GM18951 (cell line): ENCODE measurements at regions not wholly inside any gene's neighbourhood (a gene's known extent, or its start where the extent isn't known, plus 50 kb on each side); places are given as distances from the start of the nearest gene placed in this dataset.
"Not testable (repeated sequence)": the region's sequence is repeated elsewhere in the genome, so short reads cannot be mapped to it uniquely, and the experiment has no call there.

ENCODE experiments used
- POLR2A ChIP-seq: IDR thresholded peaks from 4 replicates; pipeline ENCODE4 v1.6.1; 2011; ENCODE audit warnings: mild to moderate bottlenecking; ENCODE audit not compliant: insufficient read length, insufficient read depth; ENCODE audit errors: extremely low read depth
- in situ Hi-C: fragments of 300-500 bp; cut with MboI; formaldehyde crosslinking; loops from one replicate; pipeline ENCODE4 v1.12.0; 2022; ENCODE audit warnings: low sequenced_read_pairs, mixed read lengths, inconsistent platforms; ENCODE audit not compliant: unreplicated experiment

- TF ChIP-seq POLR2A: no peak
- in situ Hi-C loops: no loop called here
Measured at GRCh38 chr13:58655086-58655485, 1023.5 kb downstream of the PCDH17 start.

GRCh38 chr13:58660826-58661225 is 1029.3 kb downstream of the PCDH17 start:
- no peak for TF ChIP-seq POLR2A
- in situ Hi-C loops: no loop called here

- no peak for TF ChIP-seq POLR2A
- in situ Hi-C loops: no loop called here
Measured at GRCh38 chr13:58666331-58666730, 1034.8 kb downstream of the PCDH17 start.

GRCh38 chr13:58667096-58667495 is 1035.6 kb downstream of the PCDH17 start:
- TF ChIP-seq POLR2A: no peak
- in situ Hi-C loops: no loop called here

- in situ Hi-C loops: no loop called here
- TF ChIP-seq POLR2A: no peak
Measured at GRCh38 chr13:58680115-58680514, 1048.6 kb downstream of the PCDH17 start.

- TF ChIP-seq POLR2A: no peak
- in situ Hi-C loops: no loop called here
Measured at GRCh38 chr13:58682616-58683015, 1051.1 kb downstream of the PCDH17 start.

- no peak for TF ChIP-seq POLR2A
- in situ Hi-C loops: no loop called here
Measured at GRCh38 chr13:58687148-58687547, 1055.6 kb downstream of the PCDH17 start.

- in situ Hi-C loops: no loop called here
- TF ChIP-seq POLR2A: no peak
Measured at GRCh38 chr13:58698531-58698930, 1067.0 kb downstream of the PCDH17 start.

GRCh38 chr13:58704953-58705352 is 1073.4 kb downstream of the PCDH17 start:
- in situ Hi-C loops: no loop called here
- TF ChIP-seq POLR2A: no peak

GRCh38 chr13:58706421-58706820 is 1074.9 kb downstream of the PCDH17 start:
- no peak for TF ChIP-seq POLR2A
- in situ Hi-C loops: no loop called here

- TF ChIP-seq POLR2A: no peak
- in situ Hi-C loops: no loop called here
Measured at GRCh38 chr13:58712191-58712590, 1080.6 kb downstream of the PCDH17 start.

- in situ Hi-C loops: not testable (repeated sequence)
Measured at GRCh38 chr13:58714016-58714415, 1082.5 kb downstream of the PCDH17 start.

- in situ Hi-C loops: no loop called here
- no peak for TF ChIP-seq POLR2A
Measured at GRCh38 chr13:58721273-58721672, 1089.7 kb downstream of the PCDH17 start.

GRCh38 chr13:58728126-58728525 is 1096.6 kb downstream of the PCDH17 start:
- in situ Hi-C loops: no loop called here
- no peak for TF ChIP-seq POLR2A

GRCh38 chr13:58729361-58729760 is 1097.8 kb downstream of the PCDH17 start:
- TF ChIP-seq POLR2A: no peak
- in situ Hi-C loops: no loop called here
